ENCODE measurements at regions not wholly inside any gene's neighbourhood (a gene's known extent, or its start where the extent isn't known, plus 50 kb on each side); places are given as distances from the start of the nearest gene placed in this dataset.
"Not testable (repeated sequence)": the region's sequence is repeated elsewhere in the genome, so short reads cannot be mapped to it uniquely, and the experiment has no call there.

- Mint-ChIP-seq H3K4me3 (no peak overlapping the region), H3K27ac (no peak overlapping the region), H3K27me3 (peaks cover 4% of the 10 kb centered on the region), H3K36me3 (no peaks in the 10 kb centered on the region), H3K4me1 (ENCODE audit: low read depth) (no peaks in the 10 kb centered on the region), H3K9me3 (ENCODE audit: low read depth) (peaks cover 13% of the 10 kb centered on the region)
These were observed 184.6 kb downstream of the CYP26B1 start for GRCh38 chr2:71962911-71963694.

GRCh38 chr2:71962350-71962749 lies 185.3 kb downstream of the CYP26B1 start:
- Mint-ChIP-seq H3K36me3 (no peaks in the 10 kb centered on the region), H3K27me3 (peaks cover 4% of the 10 kb centered on the region), H3K9me3 (ENCODE audit: low read depth) (peaks cover 16% of the 10 kb centered on the region), H3K4me3 (no peak overlapping the region), H3K4me1 (ENCODE audit: low read depth) (no peaks in the 10 kb centered on the region), H3K27ac (no peak overlapping the region)

- Mint-ChIP-seq H3K27me3 (peaks cover 3% of the 10 kb centered on the region), H3K4me1 (ENCODE audit: low read depth) (no peaks in the 10 kb centered on the region), H3K9me3 (ENCODE audit: low read depth) (peaks cover 25% of the 10 kb centered on the region), H3K4me3 (no peak overlapping the region), H3K27ac (no peak overlapping the region), H3K36me3 (no peaks in the 10 kb centered on the region)
These were observed 186.2 kb downstream of the CYP26B1 start for GRCh38 chr2:71961289-71962027.

- H3K9me3 Mint-ChIP-seq (ENCODE audit: low read depth): peaks cover 25% of the 10 kb centered on the region
- H3K36me3 Mint-ChIP-seq: no peaks in the 10 kb centered on the region
- no peaks in the 10 kb centered on the region for H3K4me1 Mint-ChIP-seq (ENCODE audit: low read depth)
These were observed 188.2 kb downstream of the CYP26B1 start for GRCh38 chr2:71959494-71959893.

GRCh38 chr2:71958426-71958825 lies 189.2 kb downstream of the CYP26B1 start:
- H3K4me3 Mint-ChIP-seq; H3K4me1 Mint-ChIP-seq (ENCODE audit: low read depth); H3K27ac Mint-ChIP-seq; H3K27me3 Mint-ChIP-seq; H3K36me3 Mint-ChIP-seq: not testable (repeated sequence)
- H3K9me3 Mint-ChIP-seq (ENCODE audit: low read depth): peaks cover 25% of the 10 kb centered on the region

More at GRCh38 chr2:71959494-71959893, 188.2 kb downstream of the CYP26B1 start:
- H3K27ac Mint-ChIP-seq: no peak overlapping the region
- H3K27me3 Mint-ChIP-seq: peaks cover 3% of the 10 kb centered on the region
- no peak overlapping the region for H3K4me3 Mint-ChIP-seq

- Mint-ChIP-seq H3K4me3 (no peak overlapping the region), H3K27me3 (peaks cover 6% of the 10 kb centered on the region), H3K9me3 (ENCODE audit: low read depth) (peaks cover 9% of the 10 kb centered on the region), H3K4me1 (ENCODE audit: low read depth) (no peaks in the 10 kb centered on the region), H3K27ac (no peak overlapping the region), H3K36me3 (no peaks in the 10 kb centered on the region)
These were observed 195.0 kb downstream of the CYP26B1 start for GRCh38 chr2:71952572-71953188.

- no peak overlapping the region for H3K4me3 Mint-ChIP-seq
- no peaks in the 10 kb centered on the region for H3K4me1 Mint-ChIP-seq (ENCODE audit: low read depth)
- peaks cover 4% of the 10 kb centered on the region for H3K9me3 Mint-ChIP-seq (ENCODE audit: low read depth)
- H3K27ac Mint-ChIP-seq: no peak overlapping the region
- no peaks in the 10 kb centered on the region for H3K36me3 Mint-ChIP-seq
- peaks cover 6% of the 10 kb centered on the region for H3K27me3 Mint-ChIP-seq
These were observed 195.8 kb downstream of the CYP26B1 start for GRCh38 chr2:71951718-71952404.

GRCh38 chr2:71951083-71951468 lies 196.6 kb downstream of the CYP26B1 start:
- Mint-ChIP-seq H3K27me3 (peaks cover 6% of the 10 kb centered on the region), H3K9me3 (ENCODE audit: low read depth) (no peaks in the 10 kb centered on the region), H3K4me3 (no peak overlapping the region), H3K36me3 (no peaks in the 10 kb centered on the region), H3K27ac (no peak overlapping the region), H3K4me1 (ENCODE audit: low read depth) (no peaks in the 10 kb centered on the region)

- no peaks in the 10 kb centered on the region for H3K36me3 Mint-ChIP-seq
- peaks cover 6% of the 10 kb centered on the region for H3K27me3 Mint-ChIP-seq
- H3K27ac Mint-ChIP-seq: no peak overlapping the region
- H3K9me3 Mint-ChIP-seq (ENCODE audit: low read depth): no peaks in the 10 kb centered on the region
- H3K4me1 Mint-ChIP-seq (ENCODE audit: low read depth): no peaks in the 10 kb centered on the region
- H3K4me3 Mint-ChIP-seq: no peak overlapping the region
These were observed 197.2 kb downstream of the CYP26B1 start for GRCh38 chr2:71950256-71951082.

- Mint-ChIP-seq H3K27me3 (peaks cover 6% of the 10 kb centered on the region), H3K36me3 (no peaks in the 10 kb centered on the region), H3K4me1 (ENCODE audit: low read depth) (no peaks in the 10 kb centered on the region), H3K27ac (no peak overlapping the region), H3K4me3 (no peak overlapping the region), H3K9me3 (ENCODE audit: low read depth) (no peaks in the 10 kb centered on the region)
These were observed 198.2 kb downstream of the CYP26B1 start for GRCh38 chr2:71949537-71949798.

- H3K36me3 Mint-ChIP-seq: no peaks in the 10 kb centered on the region
- no peak overlapping the region for H3K4me3 Mint-ChIP-seq
- no peaks in the 10 kb centered on the region for H3K9me3 Mint-ChIP-seq (ENCODE audit: low read depth)
- no peak overlapping the region for H3K27ac Mint-ChIP-seq
- peaks cover 6% of the 10 kb centered on the region for H3K27me3 Mint-ChIP-seq
- H3K4me1 Mint-ChIP-seq (ENCODE audit: low read depth): no peaks in the 10 kb centered on the region
These were observed 198.7 kb downstream of the CYP26B1 start for GRCh38 chr2:71948781-71949536.

GRCh38 chr2:71947809-71948208 lies 199.9 kb downstream of the CYP26B1 start:
- Mint-ChIP-seq H3K36me3 (no peaks in the 10 kb centered on the region), H3K9me3 (ENCODE audit: low read depth) (no peaks in the 10 kb centered on the region), H3K4me1 (ENCODE audit: low read depth) (no peaks in the 10 kb centered on the region), H3K4me3 (no peak overlapping the region), H3K27ac (no peak overlapping the region), H3K27me3 (peaks cover 4% of the 10 kb centered on the region)

- H3K27ac Mint-ChIP-seq: no peak overlapping the region
- no peaks in the 10 kb centered on the region for H3K9me3 Mint-ChIP-seq (ENCODE audit: low read depth)
- H3K4me3 Mint-ChIP-seq: no peak overlapping the region
- H3K27me3 Mint-ChIP-seq: no peaks in the 10 kb centered on the region
- H3K36me3 Mint-ChIP-seq: no peaks in the 10 kb centered on the region
- H3K4me1 Mint-ChIP-seq (ENCODE audit: low read depth): no peaks in the 10 kb centered on the region
These were observed 202.1 kb downstream of the CYP26B1 start for GRCh38 chr2:71945603-71945959.
